Mesenchymal stem cell (in vitro differentiated cells and primary cell): ENCODE measurements at regions not wholly inside any gene's neighbourhood (a gene's known extent, or its start where the extent isn't known, plus 50 kb on each side); places are given as distances from the start of the nearest gene placed in this dataset.

Source experiments
- DNase-seq: peaks from one replicate; pipeline ENCODE4 v3.0.0-alpha.2; 2013
- H2AFZ ChIP-seq: one replicate; pipeline ENCODE4 v1.6.1; 2013; ENCODE audit warnings: low read depth, mild to moderate bottlenecking, control low read depth, inconsistent platforms, low read length, moderate library complexity
- H2AK5ac ChIP-seq: 2 replicates; pipeline ENCODE4 v1.6.1; 2013; ENCODE audit warnings: low read length, moderate library complexity, mild to moderate bottlenecking, inconsistent platforms; ENCODE audit not compliant: severe bottlenecking
- H2BK120ac ChIP-seq: one replicate; pipeline ENCODE4 v1.6.1; 2013; ENCODE audit warnings: low read depth, mild to moderate bottlenecking, inconsistent platforms, low read length, moderate library complexity
- H2BK12ac ChIP-seq, 2 experiments: one replicate each; pipeline ENCODE4 v1.6.1; 2013; ENCODE audit warnings: inconsistent platforms in 2 of 2, low read length in 2 of 2, mild to moderate bottlenecking in 2 of 2, moderate library complexity in 2 of 2, control low read depth in 1 of 2
- H2BK15ac ChIP-seq: one replicate; pipeline ENCODE4 v1.6.1; 2013; ENCODE audit warnings: mild to moderate bottlenecking, low read depth, inconsistent platforms; ENCODE audit not compliant: poor library complexity, severe bottlenecking
- H2BK5ac ChIP-seq: 2 replicates; pipeline ENCODE4 v1.6.1; 2013; ENCODE audit warnings: low read depth, mild to moderate bottlenecking, low read length, control low read depth, inconsistent platforms; ENCODE audit not compliant: poor library complexity, severe bottlenecking
- H3K14ac ChIP-seq, 2 experiments: one replicate each; pipeline ENCODE4 v1.6.1; 2013; ENCODE audit warnings: inconsistent platforms in 2 of 2, low read length in 2 of 2, control low read depth in 1 of 2, mild to moderate bottlenecking in 1 of 2, moderate library complexity in 1 of 2
- H3K18ac ChIP-seq, 2 experiments: one replicate each; pipeline ENCODE4 v1.6.1; 2013; ENCODE audit warnings: inconsistent platforms in 2 of 2, low read length in 2 of 2, control low read depth in 1 of 2, low read depth in 1 of 2, mild to moderate bottlenecking in 1 of 2
- H3K23ac ChIP-seq, 2 experiments: one replicate each; pipeline ENCODE4 v1.6.1; 2013; ENCODE audit warnings: inconsistent platforms in 2 of 2, low read length in 2 of 2, mild to moderate bottlenecking in 2 of 2, moderate library complexity in 2 of 2, control low read depth in 1 of 2
- H3K27ac ChIP-seq: 2 replicates; pipeline ENCODE4 v1.5.1; 2013; ENCODE audit warnings: mild to moderate bottlenecking, moderate library complexity, low read length, control low read depth, inconsistent platforms; ENCODE audit not compliant: poor library complexity, severe bottlenecking
- H3K27me3 ChIP-seq, 2 experiments: 2 replicates each; pipeline versions ENCODE4 v1.6.1 to v1.7.0; 2013; ENCODE audit warnings: low read length in 2 of 2, mild to moderate bottlenecking in 2 of 2, moderate library complexity in 2 of 2, control low read depth in 1 of 2, inconsistent platforms in 1 of 2; ENCODE audit not compliant: control insufficient read depth in 1 of 2, insufficient read depth in 1 of 2
- H3K36me3 ChIP-seq, 2 experiments: 2 replicates each; pipeline versions ENCODE4 v1.6.1 to v1.7.0; 2013; ENCODE audit warnings: low read length in 2 of 2, control low read depth in 1 of 2, inconsistent platforms in 1 of 2, low read depth in 1 of 2, mild to moderate bottlenecking in 1 of 2; ENCODE audit not compliant: insufficient read depth in 2 of 2, control insufficient read depth in 1 of 2
- H3K4ac ChIP-seq, 2 experiments: one replicate each; pipeline ENCODE4 v1.6.1; 2013; ENCODE audit warnings: inconsistent platforms in 2 of 2, low read length in 2 of 2, mild to moderate bottlenecking in 2 of 2, moderate library complexity in 2 of 2, control low read depth in 1 of 2, low read depth in 1 of 2
- H3K4me1 ChIP-seq: 2 replicates; pipeline ENCODE4 v1.6.1; 2013; ENCODE audit warnings: low read depth, low read length, control low read depth; ENCODE audit not compliant: control insufficient read depth, insufficient read depth
- H3K4me2 ChIP-seq: 2 replicates; pipeline ENCODE4 v1.6.1; 2013; ENCODE audit warnings: low read length, mild to moderate bottlenecking, inconsistent platforms; ENCODE audit not compliant: poor library complexity, severe bottlenecking
- H3K4me3 ChIP-seq, 2 experiments: 2 replicates each; pipeline versions ENCODE4 v1.5.1 to v1.7.0; 2013; ENCODE audit warnings: low read length in 2 of 2, mild to moderate bottlenecking in 2 of 2, control low read depth in 1 of 2, low read depth in 1 of 2; ENCODE audit not compliant: insufficient read depth in 1 of 2
- H3K79me1 ChIP-seq: replicated peaks from 2 replicates; pipeline ENCODE4 v1.6.1; 2013; ENCODE audit warnings: mild to moderate bottlenecking, control low read depth, low read length, inconsistent platforms; ENCODE audit not compliant: poor library complexity, severe bottlenecking
- H3K9ac ChIP-seq: 2 replicates; pipeline ENCODE4 v1.7.0; 2013; ENCODE audit warnings: mild to moderate bottlenecking, low read length, moderate library complexity
- H3K9me3 ChIP-seq: 2 replicates; pipeline ENCODE4 v1.7.0; 2013; ENCODE audit warnings: mild to moderate bottlenecking, low read length; ENCODE audit not compliant: control insufficient read depth
- H4K8ac ChIP-seq: one replicate; pipeline ENCODE4 v1.6.1; 2013; ENCODE audit warnings: inconsistent platforms, mild to moderate bottlenecking, low read length, moderate library complexity
- H4K91ac ChIP-seq: one replicate; pipeline ENCODE4 v1.6.1; 2013; ENCODE audit warnings: mild to moderate bottlenecking, low read length, inconsistent platforms
- WGBS: methylation state at CpG from one replicate; pipeline ENCODE4 v1.1.7; 2013; ENCODE audit warnings: mixed read lengths; 5-methylcytosine and 5-hydroxymethylcytosine counted together

DNA sequence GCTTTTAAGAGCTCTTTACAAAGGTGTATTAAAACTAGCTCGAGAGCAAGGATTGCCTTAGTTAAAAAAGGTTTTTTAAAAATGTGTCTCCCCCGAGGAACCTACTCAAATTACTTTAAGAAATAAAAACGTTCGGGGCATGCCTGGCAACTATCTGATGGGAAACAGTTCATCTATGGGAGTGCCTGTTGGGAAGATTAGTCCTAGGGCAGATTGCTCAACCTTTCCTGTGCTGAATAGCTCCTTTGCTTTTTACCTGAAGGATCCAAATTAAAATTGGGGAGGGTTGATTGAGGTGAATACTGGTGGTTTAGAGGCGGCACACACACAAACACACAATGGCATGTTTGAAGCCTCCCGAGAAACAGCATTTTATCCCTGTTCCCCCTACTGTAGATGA lies 541.4 kb upstream of the ATP2B1 start:
- Histone ChIP-seq H2AFZ (no peak overlapping the region), H3K27ac (no peak overlapping the region), H3K4me2 (no peak overlapping the region), H3K9me3 (no peaks in the 10 kb centered on the region), H3K4me1 (no peaks in the 10 kb centered on the region), H3K18ac (no peak overlapping the region), H3K36me3 (no peaks in the 10 kb centered on the region), H3K79me1 (no peaks in the 10 kb centered on the region), H4K8ac (no peak overlapping the region), H3K4ac (no peak overlapping the region), H2BK5ac (no peak overlapping the region), H3K4me3 (no peak overlapping the region), H3K23ac (no peak overlapping the region), H2BK120ac (no peak overlapping the region), H2AK5ac (no peak overlapping the region), H3K14ac (no peak overlapping the region), H3K9ac (no peak overlapping the region), H2BK15ac (no peak overlapping the region), H2BK12ac (no peak overlapping the region), H3K27me3 (no peaks in the 10 kb centered on the region), H4K91ac (no peak overlapping the region)
- WGBS, result 95% methylated on average over 6 of the region's 6 CpGs
- no peak for DNase-seq

- H3K4me3 ChIP-seq, result no peak overlapping the region
- no peaks in the 10 kb centered on the region for H3K27me3 ChIP-seq
- no peaks in the 10 kb centered on the region for H3K79me1 ChIP-seq
- H4K8ac ChIP-seq, result no peak overlapping the region
- H2BK120ac ChIP-seq, result no peak overlapping the region
- H3K4me1 ChIP-seq, result no peaks in the 10 kb centered on the region
- no peak overlapping the region for H2BK5ac ChIP-seq
- no peak overlapping the region for H3K18ac ChIP-seq
- H2AK5ac ChIP-seq, result no peak overlapping the region
- H3K27ac ChIP-seq, result no peak overlapping the region
- H2BK12ac ChIP-seq, result no peak overlapping the region
- H2BK15ac ChIP-seq, result no peak overlapping the region
- no peaks in the 10 kb centered on the region for H3K36me3 ChIP-seq
- no peak overlapping the region for H3K9ac ChIP-seq
- H3K23ac ChIP-seq, result no peak overlapping the region
- no peak for DNase-seq
- H4K91ac ChIP-seq, result no peak overlapping the region
- no peak overlapping the region for H2AFZ ChIP-seq
- H3K9me3 ChIP-seq, result no peaks in the 10 kb centered on the region
- no peak overlapping the region for H3K4me2 ChIP-seq
- no peak overlapping the region for H3K4ac ChIP-seq
- no peak overlapping the region for H3K14ac ChIP-seq
Measured at GRCh38 chr12:90246688-90247087, 538.0 kb upstream of the ATP2B1 start.

DNA sequence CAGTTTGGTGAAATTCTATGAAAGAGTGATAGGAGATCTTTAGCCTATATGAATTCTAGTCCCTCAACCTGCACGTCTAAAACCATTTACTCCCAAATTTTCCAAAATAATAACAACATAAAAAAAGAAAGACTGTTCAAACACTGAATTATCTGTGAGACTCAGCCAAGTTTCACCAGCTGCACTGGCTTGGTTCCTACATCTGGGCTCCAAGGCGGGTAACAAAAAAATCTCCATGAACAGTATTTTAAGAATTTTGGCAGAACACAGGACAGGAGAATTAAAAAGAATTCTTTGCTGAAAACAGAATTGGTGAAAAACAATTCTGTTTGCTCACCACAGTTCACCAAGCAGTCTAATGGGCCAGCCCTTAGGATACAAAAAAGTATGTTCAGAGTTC lies 536.8 kb upstream of the ATP2B1 start:
- no peak overlapping the region for H3K27ac ChIP-seq
- no peak overlapping the region for H3K14ac ChIP-seq
- H2AFZ ChIP-seq, result no peak overlapping the region
- no peak overlapping the region for H2BK120ac ChIP-seq
- no peak overlapping the region for H3K9ac ChIP-seq
- no peaks in the 10 kb centered on the region for H3K4me1 ChIP-seq
- no peak overlapping the region for H3K4me3 ChIP-seq
- H2AK5ac ChIP-seq, result no peak overlapping the region
- no peak overlapping the region for H2BK5ac ChIP-seq
- no peak overlapping the region for H3K18ac ChIP-seq
- no peak overlapping the region for H3K4ac ChIP-seq
- 100% methylated on average over 2 of the region's 2 CpGs for WGBS
- no peaks in the 10 kb centered on the region for H3K79me1 ChIP-seq
- H2BK12ac ChIP-seq, result no peak overlapping the region
- H2BK15ac ChIP-seq, result no peak overlapping the region
- H4K91ac ChIP-seq, result no peak overlapping the region
- no peak for DNase-seq
- H4K8ac ChIP-seq, result no peak overlapping the region
- H3K36me3 ChIP-seq, result no peaks in the 10 kb centered on the region
- no peak overlapping the region for H3K4me2 ChIP-seq
- H3K27me3 ChIP-seq, result no peaks in the 10 kb centered on the region
- no peak overlapping the region for H3K23ac ChIP-seq
- H3K9me3 ChIP-seq, result no peaks in the 10 kb centered on the region

GRCh38 chr12:90244232-90244631 lies 535.6 kb upstream of the ATP2B1 start:
- Histone ChIP-seq H3K27ac (no peak overlapping the region), H4K8ac (no peak overlapping the region), H2BK15ac (no peak overlapping the region), H3K9ac (no peak overlapping the region), H4K91ac (no peak overlapping the region), H3K4ac (no peak overlapping the region), H3K4me2 (no peak overlapping the region), H3K27me3 (no peaks in the 10 kb centered on the region), H3K4me1 (no peaks in the 10 kb centered on the region), H3K9me3 (no peaks in the 10 kb centered on the region), H3K23ac (no peak overlapping the region), H2AFZ (no peak overlapping the region), H3K18ac (no peak overlapping the region), H3K79me1 (no peaks in the 10 kb centered on the region), H2BK120ac (no peak overlapping the region), H2BK12ac (no peak overlapping the region), H2AK5ac (no peak overlapping the region), H3K14ac (no peak overlapping the region), H3K4me3 (no peak overlapping the region), H2BK5ac (no peak overlapping the region), H3K36me3 (no peaks in the 10 kb centered on the region)
- 100% methylated on average over 2 of the region's 3 CpGs for WGBS
- DNase-seq, result no peak
